ENCODE measurements at regions not wholly inside any gene's neighbourhood (a gene's known extent, or its start where the extent isn't known, plus 50 kb on each side); places are given as distances from the start of the nearest gene placed in this dataset.
A peak's percentile ranks its signal among the peaks of the same experiment; 100 is the strongest.
"Not testable (repeated sequence)": the region's sequence is repeated elsewhere in the genome, so short reads cannot be mapped to it uniquely, and the experiment has no call there.

DNA sequence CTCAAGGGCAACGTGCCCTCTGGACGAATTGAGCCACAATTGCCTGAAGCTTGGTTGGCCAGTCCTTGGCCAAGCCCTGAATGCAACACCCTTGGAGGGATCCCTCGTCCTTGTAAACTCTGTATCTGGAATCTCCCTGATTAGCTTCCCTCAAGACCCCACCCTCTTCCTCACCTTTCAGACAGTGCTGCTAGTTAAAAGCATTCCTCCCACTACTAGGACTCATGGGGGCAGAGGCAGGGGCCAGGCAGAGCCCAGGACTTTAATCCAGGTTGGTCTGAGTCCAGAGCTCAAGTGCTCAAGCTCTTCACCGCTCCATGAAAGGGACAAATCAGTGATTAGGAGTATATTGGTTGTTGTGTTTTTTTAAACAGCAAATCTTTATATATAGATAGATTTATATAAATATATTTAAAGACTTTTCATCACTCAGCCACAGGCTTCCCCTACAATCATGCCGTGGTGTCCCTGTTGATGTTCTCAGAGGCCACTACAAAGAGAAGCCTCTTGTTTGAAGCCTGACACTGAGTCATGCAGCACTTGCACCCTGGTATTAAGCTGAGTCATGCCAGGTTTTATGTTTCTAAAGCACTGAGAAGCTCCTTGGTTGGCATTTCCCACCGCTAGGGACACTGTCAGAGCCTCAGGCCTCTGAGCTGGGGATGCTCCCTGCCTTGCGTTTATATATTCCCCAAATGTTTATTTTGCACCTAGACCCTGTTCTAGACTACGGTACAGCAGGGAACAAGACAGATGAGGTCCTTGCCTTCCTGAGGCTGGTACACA lies 53.8 kb upstream of the GSC start:
- H3K36me3 Mint-ChIP-seq, result peaks cover 13% of the 10 kb centered on the region
- H3K27me3 Mint-ChIP-seq (ENCODE audit: low read depth), result peaks cover 6% of the 10 kb centered on the region
- ChIA-PET CTCF (interaction anchor here (0.8 to 1.3 kb wide), 3 partner anchors 56 to 276 kb away, joined by 3 read pairs; no protein-coding TSS in a partner anchor), POLR2A (no interaction called here)
- no peak overlapping the region for H3K4me3 Mint-ChIP-seq
- ATAC-seq, result no peak
- no peak for DNase-seq (ENCODE audit: low spot score)
- no peak overlapping the region for H3K27ac Mint-ChIP-seq
- no peaks in the 10 kb centered on the region for H3K4me1 Mint-ChIP-seq
- H3K9me3 Mint-ChIP-seq, result peaks cover 23% of the 10 kb centered on the region
- TF ChIP-seq CREB1 (CRISPR knock-in tag; IDR thresholded peaks at IDR 0.05), result no peak
- TF ChIP-seq, protein P1, sequence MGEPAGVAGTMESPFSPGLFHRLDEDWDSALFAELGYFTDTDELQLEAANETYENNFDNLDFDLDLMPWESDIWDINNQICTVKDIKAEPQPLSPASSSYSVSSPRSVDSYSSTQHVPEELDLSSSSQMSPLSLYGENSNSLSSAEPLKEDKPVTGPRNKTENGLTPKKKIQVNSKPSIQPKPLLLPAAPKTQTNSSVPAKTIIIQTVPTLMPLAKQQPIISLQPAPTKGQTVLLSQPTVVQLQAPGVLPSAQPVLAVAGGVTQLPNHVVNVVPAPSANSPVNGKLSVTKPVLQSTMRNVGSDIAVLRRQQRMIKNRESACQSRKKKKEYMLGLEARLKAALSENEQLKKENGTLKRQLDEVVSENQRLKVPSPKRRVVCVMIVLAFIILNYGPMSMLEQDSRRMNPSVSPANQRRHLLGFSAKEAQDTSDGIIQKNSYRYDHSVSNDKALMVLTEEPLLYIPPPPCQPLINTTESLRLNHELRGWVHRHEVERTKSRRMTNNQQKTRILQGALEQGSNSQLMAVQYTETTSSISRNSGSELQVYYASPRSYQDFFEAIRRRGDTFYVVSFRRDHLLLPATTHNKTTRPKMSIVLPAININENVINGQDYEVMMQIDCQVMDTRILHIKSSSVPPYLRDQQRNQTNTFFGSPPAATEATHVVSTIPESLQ (CRISPR knock-in tag; IDR thresholded peaks at IDR 0.05), result no peak

DNA sequence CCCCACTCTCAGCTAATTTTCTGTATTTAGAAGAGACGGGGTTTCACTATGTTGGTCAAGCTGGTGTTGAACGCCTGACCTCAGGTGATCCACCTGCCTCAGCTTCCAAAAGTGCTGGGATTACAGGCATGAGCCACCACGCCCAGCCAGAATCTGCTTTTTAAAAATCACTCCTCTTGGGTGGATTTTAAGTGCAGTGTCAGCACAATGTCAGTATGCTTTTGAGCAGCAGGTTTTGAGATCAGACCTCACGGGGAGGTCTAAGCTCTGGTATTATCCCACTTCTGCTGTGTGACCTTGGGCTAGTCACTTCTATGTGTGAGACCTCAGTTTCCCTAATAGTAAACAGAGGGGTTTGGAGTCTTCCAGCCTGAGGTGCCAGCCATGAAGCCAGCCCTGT lies 51.8 kb upstream of the GSC start:
- Mint-ChIP-seq H3K27ac (no peak overlapping the region), H3K27me3 (ENCODE audit: low read depth) (peaks cover 6% of the 10 kb centered on the region), H3K4me3 (no peak overlapping the region), H3K4me1 (no peaks in the 10 kb centered on the region), H3K9me3 (peaks cover 32% of the 10 kb centered on the region), H3K36me3 (peaks cover 17% of the 10 kb centered on the region)
- TF ChIP-seq ZNF423 (CRISPR knock-in tag; IDR thresholded peaks at IDR 0.05), result no peak
- TF ChIP-seq MYBL2 (CRISPR knock-in tag; IDR thresholded peaks at IDR 0.05), result no peak
- TF ChIP-seq NFYB (CRISPR knock-in tag; conservative IDR thresholded peaks at IDR 0.05; ENCODE audit: low read depth), result no peak
- TF ChIP-seq, protein P2, sequence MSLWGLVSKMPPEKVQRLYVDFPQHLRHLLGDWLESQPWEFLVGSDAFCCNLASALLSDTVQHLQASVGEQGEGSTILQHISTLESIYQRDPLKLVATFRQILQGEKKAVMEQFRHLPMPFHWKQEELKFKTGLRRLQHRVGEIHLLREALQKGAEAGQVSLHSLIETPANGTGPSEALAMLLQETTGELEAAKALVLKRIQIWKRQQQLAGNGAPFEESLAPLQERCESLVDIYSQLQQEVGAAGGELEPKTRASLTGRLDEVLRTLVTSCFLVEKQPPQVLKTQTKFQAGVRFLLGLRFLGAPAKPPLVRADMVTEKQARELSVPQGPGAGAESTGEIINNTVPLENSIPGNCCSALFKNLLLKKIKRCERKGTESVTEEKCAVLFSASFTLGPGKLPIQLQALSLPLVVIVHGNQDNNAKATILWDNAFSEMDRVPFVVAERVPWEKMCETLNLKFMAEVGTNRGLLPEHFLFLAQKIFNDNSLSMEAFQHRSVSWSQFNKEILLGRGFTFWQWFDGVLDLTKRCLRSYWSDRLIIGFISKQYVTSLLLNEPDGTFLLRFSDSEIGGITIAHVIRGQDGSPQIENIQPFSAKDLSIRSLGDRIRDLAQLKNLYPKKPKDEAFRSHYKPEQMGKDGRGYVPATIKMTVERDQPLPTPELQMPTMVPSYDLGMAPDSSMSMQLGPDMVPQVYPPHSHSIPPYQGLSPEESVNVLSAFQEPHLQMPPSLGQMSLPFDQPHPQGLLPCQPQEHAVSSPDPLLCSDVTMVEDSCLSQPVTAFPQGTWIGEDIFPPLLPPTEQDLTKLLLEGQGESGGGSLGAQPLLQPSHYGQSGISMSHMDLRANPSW (CRISPR knock-in tag; conservative IDR thresholded peaks at IDR 0.05; ENCODE audit: low read depth), result no peak
- ATAC-seq (no peak), DNase-seq (ENCODE audit: low spot score) (no peak)
- ChIA-PET POLR2A (no interaction called here), CTCF (no interaction called here)

DNA sequence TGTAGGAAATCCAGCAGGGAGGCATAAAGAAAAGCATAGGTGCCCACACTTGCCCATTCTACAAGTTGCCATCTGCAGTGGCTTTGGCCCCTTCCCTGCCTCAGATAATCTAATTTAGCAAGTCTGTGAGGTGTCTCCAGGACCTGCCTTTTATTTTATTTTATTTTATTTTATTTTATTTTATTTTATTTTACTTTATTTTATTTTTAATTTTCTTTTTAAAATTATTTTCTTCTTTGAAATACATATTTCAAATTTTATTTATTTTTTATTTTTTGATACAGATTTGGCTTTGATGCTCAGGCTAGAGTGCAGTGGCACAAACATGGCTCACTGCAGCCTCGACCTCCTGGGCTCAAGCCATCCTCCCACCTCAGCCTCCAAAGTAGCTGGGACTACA lies 51.0 kb upstream of the GSC start:
- ATAC-seq; H3K4me1 Mint-ChIP-seq; DNase-seq (ENCODE audit: low spot score); H3K4me3 Mint-ChIP-seq; H3K27ac Mint-ChIP-seq; H3K27me3 Mint-ChIP-seq (ENCODE audit: low read depth); CTCF ChIA-PET; POLR2A ChIA-PET: not testable (repeated sequence)
- TF ChIP-seq HMGA2 (CRISPR knock-in tag; IDR thresholded peaks at IDR 0.05), result peak; percentile 99
- Mint-ChIP-seq H3K9me3 (peaks cover 27% of the 10 kb centered on the region), H3K36me3 (peaks cover 17% of the 10 kb centered on the region)

Data from WTC11 (cell line).